Mucosa of descending colon (tissue), 3 donors: ENCODE measurements at regions not wholly inside any gene's neighbourhood (a gene's known extent, or its start where the extent isn't known, plus 50 kb on each side); places are given as distances from the start of the nearest gene placed in this dataset.

Source experiments
- ATAC-seq: fragments of 200-7000 bp; cut with Tn5 transposase; one replicate; pipeline ENCODE4 v1.9.1; 2020; ENCODE audit warnings: mild to moderate bottlenecking, moderate library complexity
- DNase-seq, 3 donors: peaks; one replicate each; pipeline ENCODE4 v3.0.0-alpha.2; 2020
- H3K36me3 ChIP-seq: fragments of 200-600 bp; one replicate; pipeline ENCODE4 v1.8.0; 2021; ENCODE audit warnings: low read depth, mild to moderate bottlenecking
- H3K4me1 ChIP-seq: fragments of 200-600 bp; one replicate; pipeline ENCODE4 v1.8.0; 2021; ENCODE audit warnings: low read depth, mild to moderate bottlenecking
- H3K4me3 ChIP-seq: fragments of 200-600 bp; one replicate; pipeline ENCODE4 v1.8.0; 2021; ENCODE audit warnings: mild to moderate bottlenecking
- H3K9me3 ChIP-seq: fragments of 200-600 bp; one replicate; pipeline ENCODE4 v1.8.0; 2021; ENCODE audit warnings: mild to moderate bottlenecking
- CTCF ChIP-seq: fragments of 200-600 bp; IDR thresholded peaks from one replicate; pipeline ENCODE4 v1.8.0; 2022; ENCODE audit warnings: antibody characterized with exemption, mild to moderate bottlenecking
- intact Hi-C, 2 donors: fragments of 100-400 bp; cut with DNase I in 1 of 2; cut with micrococcal nuclease in 1 of 2; formaldehyde crosslinking; loops; one replicate each; pipeline versions ENCODE4 v1.11.0 to v1.11.1; 2022; cut with DNase I, micrococcal nuclease
- donor health status: DM: no; HTN: no; CAD: no; lungs with moderate emphysema.
- donor health status: DM: no; HTN: no; CAD: no.
- donor health status: DM: no; HTN: yes; CAD: no.

DNA sequence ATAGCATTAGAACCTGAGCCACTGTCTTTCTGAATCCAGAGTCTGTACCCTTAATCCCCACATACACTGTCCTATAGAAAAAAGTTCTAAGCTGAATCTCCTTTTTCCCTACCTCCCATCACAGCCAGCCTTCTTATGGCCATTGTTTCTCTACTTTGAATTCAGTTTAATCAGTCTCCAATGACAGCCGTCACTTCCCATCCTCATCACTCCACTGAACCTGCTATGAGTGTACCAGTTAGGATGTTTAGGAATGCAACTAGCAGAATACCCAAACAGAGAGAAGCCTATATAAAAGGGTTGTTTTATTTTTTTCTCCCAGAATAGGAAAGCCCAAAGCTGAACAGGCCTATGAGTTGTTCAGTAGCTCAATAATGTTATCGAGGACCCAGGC, 220.4 kb upstream of the NREP start:
- no peak for TF ChIP-seq CTCF
- DNase-seq (no peak), ATAC-seq (no peak)
- H3K4me1 ChIP-seq, result no peaks in the 10 kb centered on the region
- intact Hi-C loops, result no loop called here
- no peak overlapping the region for H3K4me3 ChIP-seq
- H3K9me3 ChIP-seq, result no peaks in the 10 kb centered on the region
- no peaks in the 10 kb centered on the region for H3K36me3 ChIP-seq

DNA sequence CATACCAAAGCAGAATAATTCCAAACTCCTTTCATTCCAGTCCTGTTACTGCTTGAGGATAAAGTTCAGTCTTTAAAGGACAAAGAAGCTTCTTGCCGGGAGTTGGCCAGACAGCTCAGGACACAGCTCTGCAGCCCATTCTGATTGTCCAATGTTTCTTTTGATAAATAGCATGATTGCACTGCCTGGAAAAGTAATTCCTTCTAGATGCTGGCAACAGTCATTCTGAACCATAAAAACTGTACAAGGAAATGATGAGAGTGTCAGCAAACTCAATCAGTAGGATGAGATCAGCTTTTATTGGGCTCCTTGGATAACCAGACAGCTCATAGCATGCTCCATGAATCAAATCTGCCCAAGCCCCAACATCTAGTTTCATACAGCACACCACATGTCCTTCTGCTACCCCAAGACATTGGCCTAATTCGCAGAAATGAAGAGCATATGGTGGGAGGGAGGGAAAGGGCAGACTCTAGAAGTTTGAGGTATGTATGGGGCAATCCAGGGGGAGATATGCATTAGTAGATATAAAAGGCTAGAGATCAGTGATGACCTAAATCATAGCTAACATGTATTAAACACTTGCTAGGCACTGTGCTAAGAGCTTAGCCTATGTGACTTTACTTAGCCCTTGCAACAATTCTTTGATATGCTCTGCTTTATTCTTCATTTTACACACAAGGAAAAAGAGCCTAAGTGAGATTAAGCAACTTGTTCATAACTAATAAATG, 219.9 kb upstream of the NREP start:
- Histone ChIP-seq H3K36me3 (no peaks in the 10 kb centered on the region), H3K4me1 (no peaks in the 10 kb centered on the region), H3K9me3 (no peaks in the 10 kb centered on the region), H3K4me3 (no peak overlapping the region)
- ATAC-seq (no peak), DNase-seq (no peak)
- intact Hi-C loops, result no loop called here
- TF ChIP-seq CTCF, result no peak

DNA sequence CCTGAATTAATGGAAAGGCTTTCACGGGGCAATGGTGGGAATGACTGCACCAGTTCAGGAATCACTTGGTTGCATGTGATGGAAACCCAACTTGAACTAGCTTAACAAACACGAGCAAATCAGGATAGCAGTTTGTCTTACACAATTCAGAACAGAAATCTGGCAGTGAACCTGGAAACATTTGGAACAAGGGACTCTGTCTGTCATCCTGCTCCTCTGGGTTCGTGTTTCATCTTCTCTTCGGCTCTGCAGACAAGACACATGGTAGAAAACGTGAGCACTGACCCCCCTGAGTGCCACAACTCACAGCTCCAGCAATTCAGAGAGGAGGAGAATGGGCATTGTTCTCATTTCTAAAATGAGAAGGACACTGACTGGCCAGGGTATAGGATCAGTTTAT, 218.1 kb upstream of the NREP start:
- ATAC-seq (no peak), DNase-seq (no peak)
- Histone ChIP-seq H3K4me3 (no peak overlapping the region), H3K4me1 (no peaks in the 10 kb centered on the region), H3K36me3 (no peaks in the 10 kb centered on the region), H3K9me3 (no peaks in the 10 kb centered on the region)
- TF ChIP-seq CTCF, result no peak
- intact Hi-C loops, result no loop called here

GRCh38 chr5:111973961-111974360, 217.0 kb upstream of the NREP start:
- H3K9me3 ChIP-seq, result no peaks in the 10 kb centered on the region
- intact Hi-C loops, result no loop called here
- no peak for ATAC-seq
- no peak overlapping the region for H3K4me3 ChIP-seq
- H3K4me1 ChIP-seq, result no peaks in the 10 kb centered on the region
- no peak for TF ChIP-seq CTCF
- DNase-seq, result no peak
- no peaks in the 10 kb centered on the region for H3K36me3 ChIP-seq

DNA sequence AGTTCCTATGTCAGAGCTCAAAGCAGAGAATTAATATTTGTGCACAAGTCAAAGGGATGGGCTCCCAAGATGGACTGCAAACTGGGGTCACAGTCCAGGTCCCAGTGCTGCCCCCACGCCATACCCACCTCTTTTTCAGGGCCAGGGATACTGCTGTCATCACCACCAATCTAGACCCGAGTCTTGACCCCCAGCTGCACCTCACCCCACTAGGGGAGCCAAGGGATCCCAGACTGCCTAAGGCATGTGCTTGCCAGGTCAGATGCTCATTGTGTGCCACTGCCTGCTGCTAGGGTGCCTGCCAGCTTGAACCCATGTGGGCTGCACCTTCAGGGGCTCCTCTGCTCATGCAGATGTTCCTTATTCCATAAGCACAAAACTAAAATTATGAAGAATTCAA, 215.6 kb upstream of the NREP start:
- Histone ChIP-seq H3K4me3 (no peak overlapping the region), H3K9me3 (no peaks in the 10 kb centered on the region), H3K4me1 (no peaks in the 10 kb centered on the region), H3K36me3 (no peaks in the 10 kb centered on the region)
- no peak for ATAC-seq
- no peak for DNase-seq
- intact Hi-C loops, result no loop called here
- TF ChIP-seq CTCF, result no peak

GRCh38 chr5:111972080-111972479, 215.1 kb upstream of the NREP start:
- DNase-seq, result no peak
- intact Hi-C loops, result no loop called here
- ATAC-seq, result no peak
- no peaks in the 10 kb centered on the region for H3K4me1 ChIP-seq
- no peaks in the 10 kb centered on the region for H3K9me3 ChIP-seq
- no peak for TF ChIP-seq CTCF
- H3K36me3 ChIP-seq, result no peaks in the 10 kb centered on the region
- no peak overlapping the region for H3K4me3 ChIP-seq
